Nephron progenitor cell (in vitro differentiated cells): ENCODE measurements at regions not wholly inside any gene's neighbourhood (a gene's known extent, or its start where the extent isn't known, plus 50 kb on each side); places are given as distances from the start of the nearest gene placed in this dataset.

Experiments
- DNase-seq: peaks from one replicate; pipeline ENCODE4 v3.0.0; 2021
- H3K27ac Mint-ChIP-seq: 2 replicates; pipeline ENCODE4 v1.8.0; 2021; ENCODE audit warnings: mild to moderate bottlenecking, moderate library complexity, mixed read lengths
- H3K27me3 Mint-ChIP-seq: 2 replicates; pipeline ENCODE4 v1.8.0; 2021; ENCODE audit warnings: mild to moderate bottlenecking, low read depth, mixed read lengths; ENCODE audit not compliant: poor library complexity
- H3K36me3 Mint-ChIP-seq: 2 replicates; pipeline ENCODE4 v1.8.0; 2021; ENCODE audit warnings: low read depth, mixed read lengths
- H3K4me1 Mint-ChIP-seq: 2 replicates; pipeline ENCODE4 v1.8.0; 2021; ENCODE audit warnings: mixed read lengths
- H3K4me3 Mint-ChIP-seq: 2 replicates; pipeline ENCODE4 v1.8.0; 2021; ENCODE audit warnings: mild to moderate bottlenecking, moderate library complexity, mixed read lengths
- H3K9me3 Mint-ChIP-seq: 2 replicates; pipeline ENCODE4 v1.8.0; 2021; ENCODE audit warnings: mild to moderate bottlenecking, moderate library complexity, mixed read lengths
- CTCF ChIP-seq: fragments of 200-600 bp; sonication (generic); IDR thresholded peaks from 2 replicates; pipeline ENCODE4 v1.5.0; 2021; ENCODE audit warnings: antibody characterized with exemption

DNA sequence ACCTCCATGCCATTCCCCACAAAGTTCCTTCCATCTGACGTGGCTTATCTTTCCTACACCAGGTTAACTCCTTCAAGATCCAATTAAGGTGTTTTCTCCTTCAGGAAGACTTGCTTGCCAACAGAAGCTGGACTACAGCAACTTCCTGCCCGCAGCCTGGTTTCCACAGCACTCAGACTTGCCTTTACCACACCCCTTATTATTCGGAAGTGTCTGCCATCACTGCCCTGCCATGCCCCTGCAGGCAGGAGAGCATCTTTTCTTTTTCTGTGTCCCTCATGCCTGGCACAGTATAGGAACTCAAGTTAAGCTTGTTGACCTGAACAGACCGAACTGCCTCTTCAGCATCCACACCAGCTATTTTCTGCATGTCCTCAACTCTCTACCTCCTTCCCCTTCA is 168.0 kb downstream of the FOXO1 start:
- Mint-ChIP-seq H3K27ac (no peak overlapping the region), H3K4me1 (no peaks in the 10 kb centered on the region), H3K4me3 (no peak overlapping the region), H3K36me3 (no peaks in the 10 kb centered on the region), H3K27me3 (peaks cover 16% of the 10 kb centered on the region), H3K9me3 (no peaks in the 10 kb centered on the region)
- DNase-seq = no peak
- TF ChIP-seq CTCF = no peak

GRCh38 chr13:40502236-40502635 is 164.2 kb downstream of the FOXO1 start:
- Mint-ChIP-seq H3K27me3 (peaks cover 16% of the 10 kb centered on the region), H3K4me3 (no peak overlapping the region), H3K36me3 (no peaks in the 10 kb centered on the region), H3K27ac (no peak overlapping the region), H3K9me3 (no peaks in the 10 kb centered on the region), H3K4me1 (no peaks in the 10 kb centered on the region)
- no peak for DNase-seq
- TF ChIP-seq CTCF = no peak

- Mint-ChIP-seq H3K4me1 (no peaks in the 10 kb centered on the region), H3K27me3 (peaks cover 16% of the 10 kb centered on the region), H3K27ac (no peak overlapping the region), H3K9me3 (no peaks in the 10 kb centered on the region), H3K4me3 (no peak overlapping the region), H3K36me3 (no peaks in the 10 kb centered on the region)
- no peak for DNase-seq
- TF ChIP-seq CTCF = no peak
Measured at GRCh38 chr13:40503011-40503410, 163.4 kb downstream of the FOXO1 start.

- no peaks in the 10 kb centered on the region for H3K36me3 Mint-ChIP-seq
- H3K9me3 Mint-ChIP-seq = no peaks in the 10 kb centered on the region
- peaks cover 12% of the 10 kb centered on the region for H3K27me3 Mint-ChIP-seq
- DNase-seq = no peak
- no peaks in the 10 kb centered on the region for H3K4me1 Mint-ChIP-seq
- no peak for TF ChIP-seq CTCF
- no peak overlapping the region for H3K27ac Mint-ChIP-seq
- no peak overlapping the region for H3K4me3 Mint-ChIP-seq
Measured at GRCh38 chr13:40503966-40504591, 162.4 kb downstream of the FOXO1 start.

DNA sequence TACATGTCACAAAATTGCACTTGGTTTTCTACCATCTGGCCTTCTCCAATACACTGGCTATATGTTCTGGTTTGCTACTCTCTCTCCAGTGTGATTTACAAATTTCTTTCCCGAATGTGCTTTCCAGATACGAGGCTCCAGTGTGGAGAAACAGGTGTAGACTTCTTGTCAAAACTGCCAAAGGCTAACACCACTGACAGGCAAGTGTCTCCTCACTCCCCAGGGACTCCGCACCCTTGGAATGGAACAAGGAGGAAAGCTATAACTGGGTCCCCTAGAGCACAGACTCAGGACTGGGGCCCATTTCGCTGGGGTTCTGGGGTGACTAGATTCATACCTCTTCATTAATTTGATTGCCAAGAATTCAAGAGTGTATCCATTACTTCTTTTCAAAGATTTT is 161.8 kb downstream of the FOXO1 start:
- H3K4me3 Mint-ChIP-seq = no peak overlapping the region
- no peaks in the 10 kb centered on the region for H3K36me3 Mint-ChIP-seq
- H3K27me3 Mint-ChIP-seq = peaks cover 12% of the 10 kb centered on the region
- TF ChIP-seq CTCF = no peak
- no peak overlapping the region for H3K27ac Mint-ChIP-seq
- DNase-seq = no peak
- no peaks in the 10 kb centered on the region for H3K4me1 Mint-ChIP-seq
- no peaks in the 10 kb centered on the region for H3K9me3 Mint-ChIP-seq

- Mint-ChIP-seq H3K4me3 (no peak overlapping the region), H3K27ac (no peak overlapping the region), H3K9me3 (no peaks in the 10 kb centered on the region), H3K27me3 (peaks cover 11% of the 10 kb centered on the region), H3K36me3 (no peaks in the 10 kb centered on the region), H3K4me1 (no peaks in the 10 kb centered on the region)
- no peak for DNase-seq
- no peak for TF ChIP-seq CTCF
Measured at GRCh38 chr13:40505196-40505595, 161.2 kb downstream of the FOXO1 start.
